Renal pelvis (tissue), 1 donor: ENCODE measurements at regions not wholly inside any gene's neighbourhood (a gene's known extent, or its start where the extent isn't known, plus 50 kb on each side); places are given as distances from the start of the nearest gene placed in this dataset.
"Not testable (repeated sequence)": the region's sequence is repeated elsewhere in the genome, so short reads cannot be mapped to it uniquely, and the experiment has no call there.

ENCODE experiments used
- DNase-seq: peaks from one replicate; pipeline ENCODE4 v3.0.0-alpha.2; 2013

- DNase-seq = no peak
These were observed 176.4 kb upstream of the MDFIC2 start for GRCh38 chr3:70488816-70489215.

- DNase-seq = no peak
These were observed 175.7 kb upstream of the MDFIC2 start for GRCh38 chr3:70488131-70488530.

GRCh38 chr3:70486414-70487017, 174.1 kb upstream of the MDFIC2 start:
- DNase-seq = no peak

GRCh38 chr3:70476174-70476573, 163.7 kb upstream of the MDFIC2 start:
- no peak for DNase-seq

- no peak for DNase-seq
These were observed 159.3 kb upstream of the MDFIC2 start for GRCh38 chr3:70471464-70472342.

- DNase-seq = no peak
These were observed 153.7 kb upstream of the MDFIC2 start for GRCh38 chr3:70466096-70466495.

GRCh38 chr3:70464876-70465275, 152.4 kb upstream of the MDFIC2 start:
- no peak for DNase-seq

GRCh38 chr3:70464465-70464864, 152.0 kb upstream of the MDFIC2 start:
- DNase-seq = no peak

GRCh38 chr3:70450220-70450619, 137.8 kb upstream of the MDFIC2 start:
- DNase-seq = not testable (repeated sequence)

- DNase-seq = not testable (repeated sequence)
These were observed 123.0 kb upstream of the MDFIC2 start for GRCh38 chr3:70435422-70435821.

- no peak for DNase-seq
These were observed 120.7 kb upstream of the MDFIC2 start for GRCh38 chr3:70433091-70433490.

- DNase-seq = no peak
These were observed 119.5 kb upstream of the MDFIC2 start for GRCh38 chr3:70431911-70432310.

- peak; percentile 4 for DNase-seq
These were observed 113.6 kb upstream of the MDFIC2 start for GRCh38 chr3:70426071-70426470.

- DNase-seq = no peak
These were observed 109.1 kb upstream of the MDFIC2 start for GRCh38 chr3:70421506-70421905.

GRCh38 chr3:70409018-70409417, 96.6 kb upstream of the MDFIC2 start:
- DNase-seq = no peak

GRCh38 chr3:70400194-70400593, 87.8 kb upstream of the MDFIC2 start:
- DNase-seq = no peak

- DNase-seq = no peak
These were observed 81.6 kb upstream of the MDFIC2 start for GRCh38 chr3:70393881-70394612.

- no peak for DNase-seq
These were observed 79.8 kb upstream of the MDFIC2 start for GRCh38 chr3:70392227-70392626.

GRCh38 chr3:70387889-70388288, 75.5 kb upstream of the MDFIC2 start:
- DNase-seq = no peak

- no peak for DNase-seq
These were observed 74.4 kb upstream of the MDFIC2 start for GRCh38 chr3:70386846-70387245.

GRCh38 chr3:70386043-70386442, 73.6 kb upstream of the MDFIC2 start:
- no peak for DNase-seq

- DNase-seq = no peak
These were observed 71.0 kb upstream of the MDFIC2 start for GRCh38 chr3:70383360-70383831.

- DNase-seq = no peak
These were observed 61.7 kb upstream of the MDFIC2 start for GRCh38 chr3:70374179-70374578.
